ENCODE measurements at regions not wholly inside any gene's neighbourhood (a gene's known extent, or its start where the extent isn't known, plus 50 kb on each side); places are given as distances from the start of the nearest gene placed in this dataset.

DNA sequence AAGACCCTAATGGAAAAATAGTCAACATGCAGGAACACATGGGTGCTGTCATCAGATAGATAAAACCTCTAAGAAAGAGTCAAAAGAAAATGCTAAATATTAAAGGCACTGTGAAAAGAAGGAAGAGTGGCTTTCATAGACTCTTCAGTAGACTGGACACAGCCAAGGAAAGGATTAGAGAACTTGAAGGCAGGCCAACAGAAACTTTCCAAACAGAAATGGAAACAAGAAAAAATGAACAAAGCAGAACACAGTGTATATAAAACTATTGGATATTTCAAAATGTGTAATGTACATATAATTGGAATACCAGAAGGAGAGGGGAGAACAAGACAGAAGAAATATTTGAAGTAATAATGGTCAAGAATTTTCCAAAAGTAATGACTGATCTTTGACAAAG, 431.9 kb downstream of the MATN1 start (continued):
- no peak for TF ChIP-seq CEBPB (IDR thresholded peaks at IDR 0.05)
- no peak for TF ChIP-seq ESRRA (IDR thresholded peaks at IDR 0.05; ENCODE audit: borderline replicate concordance, low read length)
- TF ChIP-seq, protein P1, sequence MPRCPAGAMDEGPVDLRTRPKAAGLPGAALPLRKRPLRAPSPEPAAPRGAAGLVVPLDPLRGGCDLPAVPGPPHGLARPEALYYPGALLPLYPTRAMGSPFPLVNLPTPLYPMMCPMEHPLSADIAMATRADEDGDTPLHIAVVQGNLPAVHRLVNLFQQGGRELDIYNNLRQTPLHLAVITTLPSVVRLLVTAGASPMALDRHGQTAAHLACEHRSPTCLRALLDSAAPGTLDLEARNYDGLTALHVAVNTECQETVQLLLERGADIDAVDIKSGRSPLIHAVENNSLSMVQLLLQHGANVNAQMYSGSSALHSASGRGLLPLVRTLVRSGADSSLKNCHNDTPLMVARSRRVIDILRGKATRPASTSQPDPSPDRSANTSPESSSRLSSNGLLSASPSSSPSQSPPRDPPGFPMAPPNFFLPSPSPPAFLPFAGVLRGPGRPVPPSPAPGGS (IDR thresholded peaks at IDR 0.05), result no peak

DNA sequence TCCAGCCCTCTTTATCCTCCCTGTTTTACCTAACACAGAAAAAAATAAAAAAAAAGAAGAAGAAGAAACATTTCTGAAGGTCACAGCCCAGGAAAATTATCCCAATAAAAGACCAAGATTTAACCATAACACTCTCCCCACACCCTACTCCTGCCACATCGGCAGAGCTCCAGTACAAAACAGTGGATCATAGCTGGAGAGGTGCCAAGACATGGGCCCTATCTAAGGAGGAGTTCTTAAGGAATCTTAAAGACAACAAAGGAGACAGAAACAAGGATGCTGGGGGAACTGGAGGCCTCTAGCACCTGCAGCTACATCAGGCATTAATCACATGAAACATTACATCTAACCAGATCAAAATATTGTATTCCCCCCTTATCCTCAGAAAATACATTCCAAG, 432.8 kb downstream of the MATN1 start:
- no peak overlapping the region for H3K27ac ChIP-seq
- H3K4me2 ChIP-seq, result no peak overlapping the region
- no peak for FAIRE-seq
- TF ChIP-seq CHD4 (IDR thresholded peaks at IDR 0.05; ENCODE audit: borderline replicate concordance) (no peak), ZNF302 (CRISPR knock-in tag; IDR thresholded peaks at IDR 0.05) (no peak), TP53 (CRISPR knock-in tag; IDR thresholded peaks at IDR 0.05) (no peak), NR3C1 (IDR thresholded peaks at IDR 0.05) (no peak), EHF (CRISPR knock-in tag; IDR thresholded peaks at IDR 0.05) (no peak), ZC3H11A (IDR thresholded peaks at IDR 0.05) (no peak), RARB (CRISPR knock-in tag; IDR thresholded peaks at IDR 0.05) (no peak), ZSCAN20 (CRISPR knock-in tag; IDR thresholded peaks at IDR 0.05) (no peak), FOSL2 (IDR thresholded peaks at IDR 0.05) (no peak), FOSL2 (CRISPR knock-in tag; IDR thresholded peaks at IDR 0.05) (no peak), CHD2 (IDR thresholded peaks at IDR 0.05; ENCODE audit: low read length, partially characterized antibody) (no peak), CEBPB (IDR thresholded peaks at IDR 0.05) (no peak), MYC (IDR thresholded peaks at IDR 0.05; ENCODE audit: borderline replicate concordance, low read length) (no peak), JUNB (IDR thresholded peaks at IDR 0.05) (no peak), TFCP2L1 (CRISPR knock-in tag; IDR thresholded peaks at IDR 0.05) (no peak)
- TF ChIP-seq, protein P2, sequence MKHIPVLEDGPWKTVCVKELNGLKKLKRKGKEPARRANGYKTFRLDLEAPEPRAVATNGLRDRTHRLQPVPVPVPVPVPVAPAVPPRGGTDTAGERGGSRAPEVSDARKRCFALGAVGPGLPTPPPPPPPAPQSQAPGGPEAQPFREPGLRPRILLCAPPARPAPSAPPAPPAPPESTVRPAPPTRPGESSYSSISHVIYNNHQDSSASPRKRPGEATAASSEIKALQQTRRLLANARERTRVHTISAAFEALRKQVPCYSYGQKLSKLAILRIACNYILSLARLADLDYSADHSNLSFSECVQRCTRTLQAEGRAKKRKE (CRISPR knock-in tag; IDR thresholded peaks at IDR 0.05; ENCODE audit: low read depth), result no peak
- TF ChIP-seq, protein P3, sequence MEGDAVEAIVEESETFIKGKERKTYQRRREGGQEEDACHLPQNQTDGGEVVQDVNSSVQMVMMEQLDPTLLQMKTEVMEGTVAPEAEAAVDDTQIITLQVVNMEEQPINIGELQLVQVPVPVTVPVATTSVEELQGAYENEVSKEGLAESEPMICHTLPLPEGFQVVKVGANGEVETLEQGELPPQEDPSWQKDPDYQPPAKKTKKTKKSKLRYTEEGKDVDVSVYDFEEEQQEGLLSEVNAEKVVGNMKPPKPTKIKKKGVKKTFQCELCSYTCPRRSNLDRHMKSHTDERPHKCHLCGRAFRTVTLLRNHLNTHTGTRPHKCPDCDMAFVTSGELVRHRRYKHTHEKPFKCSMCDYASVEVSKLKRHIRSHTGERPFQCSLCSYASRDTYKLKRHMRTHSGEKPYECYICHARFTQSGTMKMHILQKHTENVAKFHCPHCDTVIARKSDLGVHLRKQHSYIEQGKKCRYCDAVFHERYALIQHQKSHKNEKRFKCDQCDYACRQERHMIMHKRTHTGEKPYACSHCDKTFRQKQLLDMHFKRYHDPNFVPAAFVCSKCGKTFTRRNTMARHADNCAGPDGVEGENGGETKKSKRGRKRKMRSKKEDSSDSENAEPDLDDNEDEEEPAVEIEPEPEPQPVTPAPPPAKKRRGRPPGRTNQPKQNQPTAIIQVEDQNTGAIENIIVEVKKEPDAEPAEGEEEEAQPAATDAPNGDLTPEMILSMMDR (IDR thresholded peaks at IDR 0.05), result no peak
- ATAC-seq, result no peak
- no peaks in the 10 kb centered on the region for H3K4me1 ChIP-seq
- no peak for DNase-seq (ENCODE audit: low read depth in 1 of 2, low spot score in 1 of 2)
- ChIA-PET POLR2A (no interaction called here), CTCF (no interaction called here)
- WGBS (ENCODE audit: missing lambda C conversion rate), result 5% methylated on average over 1 of the region's 1 CpG
- H3K9me3 ChIP-seq, result no peaks in the 10 kb centered on the region
- H3K4me3 ChIP-seq, result no peak overlapping the region

DNA sequence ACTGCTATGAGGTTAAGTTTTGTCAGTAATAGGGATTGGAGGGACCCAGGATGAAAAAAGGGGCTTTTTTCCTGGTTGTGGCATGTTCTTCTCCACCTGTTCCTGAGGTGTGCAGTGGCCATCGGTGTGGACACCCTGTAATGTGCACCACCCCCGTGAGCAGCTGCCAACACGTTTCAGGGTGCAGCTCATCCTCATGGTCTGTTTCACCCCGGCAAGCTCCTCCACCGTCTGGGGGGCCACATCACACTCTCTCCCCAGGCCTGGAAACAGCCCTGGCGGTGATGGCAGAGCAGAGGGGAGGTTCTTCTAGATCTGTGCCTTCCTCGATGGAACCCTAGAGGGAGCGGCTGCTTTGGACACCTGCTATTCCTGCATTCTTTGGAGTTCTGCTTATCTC, 435.4 kb downstream of the MATN1 start:
- H3K4me3 ChIP-seq, result no peak overlapping the region
- no peak overlapping the region for H3K27ac ChIP-seq
- ChIA-PET CTCF (no interaction called here), POLR2A (no interaction called here)
- no peak for DNase-seq (ENCODE audit: low read depth in 1 of 2, low spot score in 1 of 2)
- 40% methylated on average over 4 of the region's 8 CpGs for WGBS (ENCODE audit: missing lambda C conversion rate)
- no peak overlapping the region for H3K4me2 ChIP-seq
- H3K4me1 ChIP-seq, result no peaks in the 10 kb centered on the region
- no peak for ATAC-seq
- TF ChIP-seq CEBPB (IDR thresholded peaks at IDR 0.05), result no peak
- TF ChIP-seq TP53 (CRISPR knock-in tag; IDR thresholded peaks at IDR 0.05), result no peak
- no peak for TF ChIP-seq CBX2 (IDR thresholded peaks at IDR 0.05; ENCODE audit: borderline replicate concordance, low read depth)
- no peak for TF ChIP-seq HOXB13 (CRISPR knock-in tag; IDR thresholded peaks at IDR 0.05; ENCODE audit: low read depth)
- TF ChIP-seq, protein P2 (CRISPR knock-in tag; IDR thresholded peaks at IDR 0.05; ENCODE audit: low read depth), result no peak
- TF ChIP-seq, protein P4, sequence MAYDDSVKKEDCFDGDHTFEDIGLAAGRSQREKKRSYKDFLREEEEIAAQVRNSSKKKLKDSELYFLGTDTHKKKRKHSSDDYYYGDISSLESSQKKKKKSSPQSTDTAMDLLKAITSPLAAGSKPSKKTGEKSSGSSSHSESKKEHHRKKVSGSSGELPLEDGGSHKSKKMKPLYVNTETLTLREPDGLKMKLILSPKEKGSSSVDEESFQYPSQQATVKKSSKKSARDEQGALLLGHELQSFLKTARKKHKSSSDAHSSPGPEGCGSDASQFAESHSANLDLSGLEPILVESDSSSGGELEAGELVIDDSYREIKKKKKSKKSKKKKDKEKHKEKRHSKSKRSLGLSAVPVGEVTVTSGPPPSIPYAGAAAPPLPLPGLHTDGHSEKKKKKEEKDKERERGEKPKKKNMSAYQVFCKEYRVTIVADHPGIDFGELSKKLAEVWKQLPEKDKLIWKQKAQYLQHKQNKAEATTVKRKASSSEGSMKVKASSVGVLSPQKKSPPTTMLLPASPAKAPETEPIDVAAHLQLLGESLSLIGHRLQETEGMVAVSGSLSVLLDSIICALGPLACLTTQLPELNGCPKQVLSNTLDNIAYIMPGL (CRISPR knock-in tag; IDR thresholded peaks at IDR 0.05; ENCODE audit: borderline replicate concordance), result no peak
- TF ChIP-seq JUNB (IDR thresholded peaks at IDR 0.05), result no peak
- no peak for TF ChIP-seq ZSCAN20 (CRISPR knock-in tag; IDR thresholded peaks at IDR 0.05)
- TF ChIP-seq FOSB (CRISPR knock-in tag; IDR thresholded peaks at IDR 0.05), result no peak
- TF ChIP-seq HDAC2 (IDR thresholded peaks at IDR 0.05), result no peak
- no peak for TF ChIP-seq POLR2A (IDR thresholded peaks at IDR 0.05; ENCODE audit: low read length)
- TF ChIP-seq, protein P1 (IDR thresholded peaks at IDR 0.05), result no peak
- TF ChIP-seq RFX5 (IDR thresholded peaks at IDR 0.05), result no peak
- TF ChIP-seq FOXS1 (CRISPR knock-in tag; IDR thresholded peaks at IDR 0.05), result no peak
- no peak for TF ChIP-seq EP300 (IDR thresholded peaks at IDR 0.05)
- no peak for TF ChIP-seq NFE2L2 (conservative IDR thresholded peaks at IDR 0.05; ENCODE audit: low read length)
- no peak for TF ChIP-seq TFCP2L1 (CRISPR knock-in tag; IDR thresholded peaks at IDR 0.05)
- no peak for TF ChIP-seq SMC3 (IDR thresholded peaks at IDR 0.05)
- no peak for TF ChIP-seq NR3C1 (IDR thresholded peaks at IDR 0.05)
- no peak for TF ChIP-seq MAFK (IDR thresholded peaks at IDR 0.05; ENCODE audit: partially characterized antibody)
- no peak for FAIRE-seq
- H3K9me3 ChIP-seq, result no peaks in the 10 kb centered on the region
